Endothelial cell of umbilical vein (primary cell): ENCODE measurements at regions not wholly inside any gene's neighbourhood (a gene's known extent, or its start where the extent isn't known, plus 50 kb on each side); places are given as distances from the start of the nearest gene placed in this dataset.

Source experiments
- BruUV-seq: library from RNA; stranded (reverse); fragments of 400-500 nt; replicated peaks from 2 replicates; lab custom pipeline; 2021; lab: Mats Ljungman, UMichigan
- CTCF ChIA-PET: fragments of 300-600, 350-600 bp; sonication (Branson Sonifier 250); formaldehyde crosslinking; loops from one replicate; lab custom pipeline; 2021; ENCODE audit warnings: antibody characterized with exemption, inconsistent platforms; lab: Charles Lee
- POLR2A ChIA-PET: fragments of 300-600, 350-600 bp; sonication (Branson Sonifier 250); formaldehyde crosslinking; loops from one replicate; lab custom pipeline; 2021; ENCODE audit warnings: antibody characterized with exemption, inconsistent platforms; lab: Charles Lee
- DNase-seq: peaks from one replicate; pipeline ENCODE4 v3.0.0-alpha.2; 2011; ENCODE audit warnings: low read depth, low spot score
- FAIRE-seq: peaks from 2 replicates; lab custom pipeline; 2011; peaks lifted over from hg19 to GRCh38; lab: Jason Lieb, UNC
- H2AFZ ChIP-seq: 2 replicates; pipeline ENCODE4 v1.6.0; 2012; ENCODE audit warnings: low read depth, low read length, control low read depth, inconsistent platforms
- H3K27ac ChIP-seq: 2 replicates; pipeline ENCODE4 v1.5.1; 2011; ENCODE audit warnings: low read depth, mild to moderate bottlenecking, control low read depth, low read length, moderate library complexity; ENCODE audit not compliant: insufficient read depth
- H3K27me3 ChIP-seq, 2 experiments: 2 replicates each; pipeline versions ENCODE4 v1.6.0 to v1.6.1; 2011; ENCODE audit warnings: low read length in 2 of 2, mixed read lengths in 1 of 2; ENCODE audit not compliant: control insufficient read depth in 2 of 2, insufficient read depth in 2 of 2
- H3K36me3 ChIP-seq, 2 experiments: 2 replicates in 1 of 2; 3 replicates in 1 of 2; pipeline ENCODE4 v1.5.1; 2011; ENCODE audit warnings: low read length in 2 of 2, mild to moderate bottlenecking in 1 of 2, moderate library complexity in 1 of 2; ENCODE audit not compliant: control insufficient read depth in 2 of 2, insufficient read depth in 2 of 2; ENCODE audit errors: extremely low read depth in 1 of 2
- H3K4me1 ChIP-seq: 3 replicates; pipeline ENCODE4 v1.5.1; 2011; ENCODE audit warnings: mild to moderate bottlenecking, low read length; ENCODE audit not compliant: control insufficient read depth, insufficient read depth; ENCODE audit errors: extremely low read depth
- H3K4me2 ChIP-seq: 2 replicates; pipeline ENCODE4 v1.6.1; 2011; ENCODE audit warnings: low read length, control low read depth, mixed read lengths; ENCODE audit not compliant: insufficient read depth
- H3K4me3 ChIP-seq, 3 experiments: fragments of 200-600 bp in 1 of 3; sonication (generic), shearing (Covaris generic) in 1 of 3; replicated peaks in 1 of 3; 2 replicates each; pipeline ENCODE4 v1.5.1; 2011 to 2016; ENCODE audit warnings: control low read depth in 3 of 3, low read length in 3 of 3, mild to moderate bottlenecking in 2 of 3, inconsistent platforms in 1 of 3, low read depth in 1 of 3, moderate library complexity in 1 of 3; ENCODE audit not compliant: insufficient read depth in 1 of 3
- H3K79me2 ChIP-seq: 2 replicates; pipeline ENCODE4 v1.6.0; 2012; ENCODE audit warnings: low read length, inconsistent platforms; ENCODE audit not compliant: control insufficient read depth, insufficient read depth
- H3K9ac ChIP-seq: replicated peaks from 2 replicates; pipeline ENCODE3; 2011; ENCODE audit warnings: low read length, control low read depth; ENCODE audit not compliant: insufficient read depth; ENCODE audit errors: extremely low read depth
- H3K9me1 ChIP-seq: replicated peaks from 3 replicates; pipeline ENCODE4 v1.6.0; 2011; ENCODE audit warnings: mild to moderate bottlenecking, low read length; ENCODE audit not compliant: control insufficient read depth, insufficient read depth; ENCODE audit errors: extremely low read depth
- H3K9me3 ChIP-seq: replicated peaks from 2 replicates; pipeline ENCODE4 v1.5.1; 2012; ENCODE audit warnings: low read length, inconsistent platforms; ENCODE audit not compliant: control insufficient read depth, insufficient read depth
- H4K20me1 ChIP-seq: replicated peaks from 2 replicates; pipeline ENCODE3; 2011; ENCODE audit warnings: mild to moderate bottlenecking, low read length; ENCODE audit not compliant: control insufficient read depth, insufficient read depth; ENCODE audit errors: extremely low read depth
- CTCF ChIP-seq, 2 donors: IDR thresholded peaks; 1 replicate in 1 of 2; 2 replicates in 1 of 2; pipeline ENCODE4 v1.5.1; 2011; ENCODE audit warnings: low read length in 2 of 2, mild to moderate bottlenecking in 2 of 2, moderate library complexity in 2 of 2, control low read depth in 1 of 2, inconsistent platforms in 1 of 2, low read depth in 1 of 2; ENCODE audit not compliant: insufficient read depth in 1 of 2; ENCODE audit errors: extremely low read depth in 1 of 2
- EZH2 ChIP-seq: IDR thresholded peaks from 2 replicates; pipeline ENCODE4 v1.6.1; 2012; ENCODE audit warnings: borderline replicate concordance, low read depth, mild to moderate bottlenecking, moderate library complexity, low read length, inconsistent platforms; ENCODE audit not compliant: severe bottlenecking
- FOS ChIP-seq: IDR thresholded peaks from 2 replicates; pipeline ENCODE4 v1.6.1; 2011; ENCODE audit warnings: mild to moderate bottlenecking, low read length, moderate library complexity, borderline replicate concordance; ENCODE audit not compliant: insufficient read depth
- GATA2 ChIP-seq: IDR thresholded peaks from 2 replicates; pipeline ENCODE4 v1.7.0; 2011; ENCODE audit warnings: low read depth, mild to moderate bottlenecking, moderate library complexity, mixed read lengths, low read length; ENCODE audit not compliant: insufficient read length, insufficient read depth
- JUN ChIP-seq: IDR thresholded peaks from 2 replicates; pipeline ENCODE4 v1.6.1; 2011; ENCODE audit warnings: borderline replicate concordance, low read depth; ENCODE audit not compliant: insufficient read length, insufficient read depth
- MAX ChIP-seq: IDR thresholded peaks from 2 replicates; pipeline ENCODE4 v1.6.1; 2011; ENCODE audit not compliant: insufficient read depth, insufficient read length
- MYC ChIP-seq: IDR thresholded peaks from one replicate; pipeline ENCODE4 v1.6.1; 2011; ENCODE audit warnings: mild to moderate bottlenecking, low read depth, low read length
- POLR2A ChIP-seq: IDR thresholded peaks from 2 replicates; pipeline ENCODE4 v1.6.1; 2012; ENCODE audit warnings: low read depth, mild to moderate bottlenecking, control low read depth, low read length
- POLR2AphosphoS5 ChIP-seq: IDR thresholded peaks from 2 replicates; pipeline ENCODE4 v1.6.1; 2012; ENCODE audit warnings: low read depth, mild to moderate bottlenecking, control low read depth, low read length, moderate library complexity; ENCODE audit not compliant: insufficient read depth
- dilution Hi-C: fragments of 300-500 bp; cut with MboI; formaldehyde crosslinking; loops from one replicate; pipeline ENCODE4 v1.15.0; 2019; ENCODE audit warnings: low sequenced_read_pairs; ENCODE audit not compliant: extremely low pct_ligation_motif_present
- intact Hi-C: fragments of 100-400 bp; cut with micrococcal nuclease; formaldehyde crosslinking; loops from one replicate; pipeline ENCODE4 v1.10.0; 2022

GRCh38 chr4:164193676-164194075 is 560.3 kb upstream of the SMIM31 start:
- no peak for TF ChIP-seq EZH2
- TF ChIP-seq POLR2AphosphoS5, result no peak
- TF ChIP-seq GATA2, result no peak
- TF ChIP-seq MAX, result no peak
- TF ChIP-seq MYC, result no peak
- no peak for TF ChIP-seq CTCF (IDR thresholded peaks at IDR 0.05; ENCODE audit: extremely low read depth in 1 of 2, insufficient read depth in 1 of 2, low read depth in 1 of 2, low read length in 2 of 2)
- no peak for TF ChIP-seq JUN
- TF ChIP-seq FOS, result no peak
- no peak for TF ChIP-seq POLR2A
- POLR2A ChIA-PET, result no interaction called here
- Histone ChIP-seq H3K4me3 (no peak overlapping the region), H3K9me1 (no peaks in the 10 kb centered on the region), H3K27me3 (no peaks in the 10 kb centered on the region), H3K9me3 (peaks cover 3% of the 10 kb centered on the region), H3K9ac (no peak overlapping the region), H3K27ac (no peak overlapping the region), H3K36me3 (no peaks in the 10 kb centered on the region), H4K20me1 (no peaks in the 10 kb centered on the region), H3K79me2 (no peaks in the 10 kb centered on the region), H3K4me2 (no peak overlapping the region), H3K4me1 (no peaks in the 10 kb centered on the region), H2AFZ (no peak overlapping the region)
- BruUV-seq, result no TSS peak
- no peak for DNase-seq
- CTCF ChIA-PET, result no interaction called here
- dilution Hi-C loops, result no loop called here
- no peak for FAIRE-seq
- intact Hi-C loops, result no loop called here
